Lower leg skin (tissue), 4 donors: ENCODE measurements at regions not wholly inside any gene's neighbourhood (a gene's known extent, or its start where the extent isn't known, plus 50 kb on each side); places are given as distances from the start of the nearest gene placed in this dataset.

ENCODE experiments used
- DNase-seq, 2 donors: peaks; one replicate each; pipeline ENCODE4 v3.0.0-alpha.2; 2019; ENCODE audit warnings: low spot score in 2 of 2
- H3K4me3 ChIP-seq: fragments of 200-600 bp; sonication (generic); 2 replicates; pipeline ENCODE4 v1.5.1; 2017; ENCODE audit warnings: mild to moderate bottlenecking, low read depth; ENCODE audit not compliant: poor library complexity, severe bottlenecking
- POLR2A ChIP-seq, 2 donors: fragments of 450-650 bp; IDR thresholded peaks; one replicate each; pipeline ENCODE4 v1.6.1; 2016 to 2017; ENCODE audit warnings: antibody characterized with exemption in 2 of 2, mild to moderate bottlenecking in 1 of 2, moderate library complexity in 1 of 2
- WGBS, 2 donors: methylation state at CpG; one replicate each; pipeline ENCODE4 v1.1.5; 2018; 5-methylcytosine and 5-hydroxymethylcytosine counted together
- intact Hi-C: fragments of 100-400 bp; cut with DNase I; formaldehyde crosslinking; loops from one replicate; pipeline ENCODE4 v1.15.0; 2023; ENCODE audit warnings: low total_unique reads
- TF ChIP-seq, protein P1 (sequence below), 3 donors: fragments of 450-650 bp; IDR thresholded peaks; one replicate each; pipeline ENCODE4 v1.5.1; 2016; ENCODE audit warnings: antibody characterized with exemption in 3 of 3, mild to moderate bottlenecking in 3 of 3, moderate library complexity in 2 of 3

DNA sequence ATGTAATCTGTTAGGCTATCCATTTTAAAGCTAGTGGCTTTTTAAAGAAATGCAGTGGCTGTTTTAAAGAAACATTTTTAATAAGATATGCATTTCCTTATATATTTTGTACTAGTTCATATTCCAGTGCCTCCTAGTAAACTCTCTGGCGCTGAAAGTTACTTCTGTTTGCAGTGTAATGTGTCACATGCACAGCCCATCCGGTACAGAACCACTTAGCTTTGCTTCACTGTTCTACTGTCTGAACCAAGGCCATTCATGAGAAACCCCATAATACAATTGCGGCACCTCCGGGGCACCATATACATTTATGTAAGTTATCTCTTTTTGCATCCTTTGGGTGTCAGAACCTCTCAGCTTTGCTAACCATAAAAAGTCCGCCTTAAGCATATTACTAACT, 114.6 kb upstream of the KCTD1 start:
- TF ChIP-seq, protein P1, sequence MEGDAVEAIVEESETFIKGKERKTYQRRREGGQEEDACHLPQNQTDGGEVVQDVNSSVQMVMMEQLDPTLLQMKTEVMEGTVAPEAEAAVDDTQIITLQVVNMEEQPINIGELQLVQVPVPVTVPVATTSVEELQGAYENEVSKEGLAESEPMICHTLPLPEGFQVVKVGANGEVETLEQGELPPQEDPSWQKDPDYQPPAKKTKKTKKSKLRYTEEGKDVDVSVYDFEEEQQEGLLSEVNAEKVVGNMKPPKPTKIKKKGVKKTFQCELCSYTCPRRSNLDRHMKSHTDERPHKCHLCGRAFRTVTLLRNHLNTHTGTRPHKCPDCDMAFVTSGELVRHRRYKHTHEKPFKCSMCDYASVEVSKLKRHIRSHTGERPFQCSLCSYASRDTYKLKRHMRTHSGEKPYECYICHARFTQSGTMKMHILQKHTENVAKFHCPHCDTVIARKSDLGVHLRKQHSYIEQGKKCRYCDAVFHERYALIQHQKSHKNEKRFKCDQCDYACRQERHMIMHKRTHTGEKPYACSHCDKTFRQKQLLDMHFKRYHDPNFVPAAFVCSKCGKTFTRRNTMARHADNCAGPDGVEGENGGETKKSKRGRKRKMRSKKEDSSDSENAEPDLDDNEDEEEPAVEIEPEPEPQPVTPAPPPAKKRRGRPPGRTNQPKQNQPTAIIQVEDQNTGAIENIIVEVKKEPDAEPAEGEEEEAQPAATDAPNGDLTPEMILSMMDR (IDR thresholded peaks at IDR 0.05) = no peak
- no peak for TF ChIP-seq POLR2A (IDR thresholded peaks at IDR 0.05)
- intact Hi-C loops = no loop called here
- no peak for DNase-seq
- no peak overlapping the region for H3K4me3 ChIP-seq
- WGBS, 2 donors = 81 to 84% methylated on average over 5 of the region's 5 CpGs

DNA sequence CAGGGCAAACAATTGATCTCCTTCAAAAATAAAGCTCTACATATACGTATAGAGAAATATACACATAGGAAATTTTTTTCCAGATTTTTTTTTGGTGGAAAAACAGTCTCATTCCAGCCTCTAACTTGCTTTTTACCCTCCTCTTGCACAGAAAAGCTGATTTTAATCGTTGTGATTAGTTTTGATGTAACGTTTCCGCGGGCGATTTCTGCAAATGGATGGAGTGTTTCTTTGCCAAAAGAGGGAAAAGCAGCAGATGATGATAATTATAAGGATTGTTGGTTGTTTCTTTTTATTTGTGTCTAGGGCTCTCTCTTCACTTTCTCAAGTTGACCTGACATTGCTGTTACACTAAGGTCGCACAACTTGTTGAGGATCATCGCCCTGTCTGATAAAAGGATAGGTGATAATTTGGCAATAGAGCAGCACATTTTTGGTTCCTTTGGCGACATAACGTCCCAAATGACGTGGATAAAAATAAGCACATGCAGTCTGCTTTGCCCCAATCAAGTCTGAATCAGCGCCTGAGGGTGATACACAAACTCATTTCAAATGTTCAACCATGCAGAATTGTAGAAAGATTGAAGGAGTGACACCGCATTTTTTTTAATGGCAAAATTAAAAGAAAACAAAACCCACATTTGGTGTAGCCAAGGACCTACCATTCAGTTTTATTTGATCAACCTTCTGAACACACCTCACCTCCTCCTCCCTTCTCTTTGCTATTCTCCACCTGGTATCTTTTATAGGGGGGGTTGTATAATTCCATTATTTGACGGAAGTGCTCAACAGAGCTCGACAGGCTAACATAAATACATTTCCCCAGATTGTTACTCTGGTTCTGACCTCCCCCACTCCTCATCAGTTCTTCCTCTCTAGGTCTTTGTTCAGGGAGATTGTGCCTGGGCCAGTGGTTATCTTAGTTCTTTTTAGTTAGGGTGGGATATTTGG, 109.6 kb upstream of the KCTD1 start:
- intact Hi-C loops = loop anchor here (10.0 kb wide), 2 partner anchors 263 to 343 kb away; no protein-coding TSS in a partner anchor
- 11% methylated on average over 15 of the region's 15 CpGs for WGBS, 2 donors
- no peak for TF ChIP-seq POLR2A (IDR thresholded peaks at IDR 0.05)
- TF ChIP-seq, protein P1 (IDR thresholded peaks at IDR 0.05) = no peak
- peak overlapping the region; percentile 63 for H3K4me3 ChIP-seq
- no peak for DNase-seq

DNA sequence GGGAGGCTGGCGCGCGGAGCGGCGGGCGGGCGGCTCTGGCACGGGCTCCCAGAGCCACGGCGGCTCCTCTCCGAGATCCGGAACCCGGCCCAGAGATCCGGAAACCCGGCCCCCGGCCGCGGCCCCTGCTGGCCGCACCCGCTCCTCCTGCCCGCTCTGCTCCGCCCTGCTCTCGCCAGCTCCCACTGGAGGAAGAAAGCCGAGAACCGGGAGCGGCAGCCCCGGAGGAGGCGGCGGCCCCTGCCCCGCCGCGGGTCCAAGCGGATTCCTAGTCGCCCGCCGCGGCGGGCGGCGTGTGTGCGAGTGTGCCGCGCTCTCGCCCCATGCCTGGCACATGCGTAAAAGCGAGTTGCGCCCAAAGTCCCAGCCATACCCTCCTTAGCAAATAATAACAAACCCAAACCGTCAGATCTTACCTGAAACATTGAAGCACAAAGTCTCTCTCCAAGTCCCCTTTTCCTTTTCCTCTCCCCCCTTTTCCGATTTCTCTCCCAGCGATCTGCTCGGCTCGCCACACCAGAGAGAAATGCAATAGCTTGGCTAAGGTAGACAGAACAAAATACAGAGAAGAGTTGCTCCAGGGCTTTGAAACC, 108.7 kb upstream of the KCTD1 start:
- intact Hi-C loops = loop anchor here (10.0 kb wide), 2 partner anchors 262 to 342 kb away; no protein-coding TSS in a partner anchor
- TF ChIP-seq, protein P1 (IDR thresholded peaks at IDR 0.05) = no peak
- no peak for TF ChIP-seq POLR2A (IDR thresholded peaks at IDR 0.05)
- peak overlapping the region; percentile 63 for H3K4me3 ChIP-seq
- 0 to 1% methylated on average over 17 to 30 of the region's 52 CpGs for WGBS, 2 donors
- DNase-seq = peak; percentile 43 to 91

- H3K4me3 ChIP-seq = peak overlapping the region; percentile 63
- 0% methylated on average over 24 to 25 of the region's 68 CpGs for WGBS, 2 donors
- intact Hi-C loops = loop anchor here (10.0 kb wide), 2 partner anchors 262 to 342 kb away; no protein-coding TSS in a partner anchor
- TF ChIP-seq, protein P1 (IDR thresholded peaks at IDR 0.05) = no peak
- TF ChIP-seq POLR2A (IDR thresholded peaks at IDR 0.05) = no peak
- no peak for DNase-seq
Observed at GRCh38 chr18:26656431-26656943, 108.1 kb upstream of the KCTD1 start.

DNA sequence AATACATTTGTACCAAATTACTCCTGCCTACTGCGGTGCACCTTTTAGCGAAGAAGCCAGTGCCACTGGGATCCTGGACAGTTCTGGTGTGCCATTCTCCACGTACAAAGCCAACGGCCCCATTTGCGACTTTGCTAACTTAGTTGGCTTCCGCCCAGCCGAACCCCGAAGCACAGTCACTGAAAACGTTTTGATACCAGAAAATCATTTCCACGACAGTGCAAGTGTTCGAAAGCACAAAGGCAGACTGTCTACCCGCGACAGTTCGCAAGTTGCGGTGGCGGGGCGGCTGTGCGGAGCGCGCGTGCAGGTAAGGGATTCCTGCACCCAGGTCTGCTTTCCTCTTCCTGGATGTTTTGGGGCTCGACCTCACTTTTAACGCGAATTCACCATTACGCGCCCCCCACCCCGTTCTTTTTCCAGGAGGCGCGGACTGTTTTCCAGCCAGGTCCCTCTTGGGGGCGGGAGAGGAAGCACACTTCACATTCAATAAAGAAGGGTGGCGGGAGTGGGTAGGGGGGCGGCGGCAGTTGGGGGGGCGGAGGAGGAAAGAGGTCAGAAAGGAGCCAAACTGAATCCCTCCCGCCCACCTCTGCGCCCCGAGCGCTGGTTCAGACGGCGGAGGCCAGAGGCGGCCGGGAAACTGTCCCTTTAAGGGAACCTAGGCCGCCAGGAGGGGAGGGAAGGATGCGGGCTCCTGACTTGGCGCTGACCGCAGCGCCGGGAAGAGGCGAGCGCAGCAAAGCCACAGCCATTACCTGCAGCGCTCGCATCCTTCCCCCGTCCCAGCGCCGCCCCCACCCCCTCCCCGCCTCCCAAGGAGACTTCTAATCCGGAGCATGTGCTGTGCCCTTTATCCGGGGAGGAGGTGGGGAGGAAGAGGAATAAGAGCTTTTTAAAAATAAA, 107.4 kb upstream of the KCTD1 start:
- H3K4me3 ChIP-seq = peak overlapping the region; percentile 63
- peak; percentile 23 to 88 for DNase-seq
- TF ChIP-seq, protein P1 (IDR thresholded peaks at IDR 0.05) = no peak
- no peak for TF ChIP-seq POLR2A (IDR thresholded peaks at IDR 0.05)
- WGBS, 2 donors = 1 to 2% methylated on average over 56 to 58 of the region's 58 CpGs
- intact Hi-C loops = loop anchor here (10.0 kb wide), 2 partner anchors 261 to 341 kb away; no protein-coding TSS in a partner anchor
